Astrocyte (in vitro differentiated cells and primary cell): ENCODE measurements at regions not wholly inside any gene's neighbourhood (a gene's known extent, or its start where the extent isn't known, plus 50 kb on each side); places are given as distances from the start of the nearest gene placed in this dataset.

Source experiments
- DNase-seq: peaks from one replicate; pipeline ENCODE4 v3.0.0-alpha.2; 2010; ENCODE audit warnings: low read depth
- FAIRE-seq: peaks from 2 replicates; lab custom pipeline; 2011; peaks lifted over from hg19 to GRCh38; lab: Jason Lieb, UNC
- H2AFZ ChIP-seq: 2 replicates; pipeline ENCODE4 v1.6.0; 2012; ENCODE audit warnings: low read depth, low read length, inconsistent platforms
- H3K27ac ChIP-seq: 2 replicates; pipeline ENCODE4 v1.5.1; 2011; ENCODE audit warnings: low read depth, low read length, inconsistent platforms
- H3K27me3 ChIP-seq: 2 replicates; pipeline ENCODE4 v1.6.0; 2011; ENCODE audit warnings: low read length, inconsistent platforms; ENCODE audit not compliant: insufficient read depth
- H3K36me3 ChIP-seq: 2 replicates; pipeline ENCODE4 v1.5.1; 2011; ENCODE audit warnings: low read length, inconsistent platforms; ENCODE audit not compliant: insufficient read depth
- H3K4me1 ChIP-seq: 2 replicates; pipeline ENCODE4 v1.5.1; 2011; ENCODE audit warnings: low read length, inconsistent platforms; ENCODE audit not compliant: insufficient read depth
- H3K4me2 ChIP-seq: 2 replicates; pipeline ENCODE4 v1.6.0; 2012; ENCODE audit warnings: low read length, inconsistent platforms
- H3K4me3 ChIP-seq: 2 replicates; pipeline ENCODE4 v1.5.1; 2011; ENCODE audit warnings: low read depth, mild to moderate bottlenecking, low read length, inconsistent platforms; ENCODE audit not compliant: insufficient read depth
- H3K79me2 ChIP-seq: 2 replicates; pipeline ENCODE4 v1.6.0; 2012; ENCODE audit warnings: mild to moderate bottlenecking, low read length, inconsistent platforms; ENCODE audit not compliant: insufficient read depth
- H3K9ac ChIP-seq: 2 replicates; pipeline ENCODE4 v1.6.0; 2012; ENCODE audit warnings: mild to moderate bottlenecking, low read length, inconsistent platforms
- H3K9me3 ChIP-seq: 2 replicates; pipeline ENCODE4 v1.5.1; 2012; ENCODE audit warnings: low read depth, mild to moderate bottlenecking, low read length, inconsistent platforms; ENCODE audit not compliant: insufficient read depth
- H4K20me1 ChIP-seq: 2 replicates; pipeline ENCODE4 v1.6.0; 2012; ENCODE audit warnings: low read length, inconsistent platforms; ENCODE audit not compliant: insufficient read depth
- H3K27ac Mint-ChIP-seq: one replicate; pipeline ENCODE4 v1.8.0; 2021; ENCODE audit warnings: mild to moderate bottlenecking, mixed read lengths; ENCODE audit not compliant: unreplicated experiment
- H3K27me3 Mint-ChIP-seq: one replicate; pipeline ENCODE4 v1.8.0; 2021; ENCODE audit warnings: low read depth, mixed read lengths; ENCODE audit not compliant: unreplicated experiment
- H3K36me3 Mint-ChIP-seq: one replicate; pipeline ENCODE4 v1.8.0; 2021; ENCODE audit warnings: low read depth, mixed read lengths; ENCODE audit not compliant: unreplicated experiment
- H3K4me1 Mint-ChIP-seq: one replicate; pipeline ENCODE4 v1.8.0; 2021; ENCODE audit warnings: low read depth, mixed read lengths; ENCODE audit not compliant: unreplicated experiment
- H3K4me3 Mint-ChIP-seq: one replicate; pipeline ENCODE4 v1.8.0; 2021; ENCODE audit warnings: mild to moderate bottlenecking, moderate library complexity, mixed read lengths; ENCODE audit not compliant: unreplicated experiment
- H3K9me3 Mint-ChIP-seq: one replicate; pipeline ENCODE4 v1.8.0; 2021; ENCODE audit warnings: mild to moderate bottlenecking, mixed read lengths; ENCODE audit not compliant: unreplicated experiment
- CTCF ChIP-seq: IDR thresholded peaks from 2 replicates; pipeline ENCODE4 v1.5.1; 2011; ENCODE audit warnings: low read depth, mild to moderate bottlenecking, inconsistent platforms, low read length, moderate library complexity; ENCODE audit not compliant: insufficient read depth
- EZH2 ChIP-seq: IDR thresholded peaks from 2 replicates; pipeline ENCODE4 v1.6.1; 2012; ENCODE audit warnings: mild to moderate bottlenecking, low read length, inconsistent platforms; ENCODE audit not compliant: insufficient read depth

GRCh38 chr17:77700165-77700881 is 258.2 kb upstream of the TNRC6C start:
- Histone ChIP-seq H3K27me3 (peaks cover 26% of the 10 kb centered on the region), H3K9me3 (no peaks in the 10 kb centered on the region), H3K27ac (no peak overlapping the region), H3K4me3 (no peak overlapping the region), H3K4me1 (no peaks in the 10 kb centered on the region), H3K4me2 (no peak overlapping the region), H2AFZ (no peak overlapping the region), H3K36me3 (no peaks in the 10 kb centered on the region), H3K9ac (no peak overlapping the region), H4K20me1 (no peaks in the 10 kb centered on the region), H3K79me2 (no peaks in the 10 kb centered on the region)
- Mint-ChIP-seq H3K27me3 (peaks cover 71% of the 10 kb centered on the region), H3K27ac (no peak overlapping the region), H3K9me3 (peaks cover 29% of the 10 kb centered on the region), H3K4me3 (no peak overlapping the region), H3K4me1 (no peaks in the 10 kb centered on the region), H3K36me3 (peaks cover 3% of the 10 kb centered on the region)
- no peak for FAIRE-seq
- no peak for DNase-seq
- no peak for TF ChIP-seq CTCF

DNA sequence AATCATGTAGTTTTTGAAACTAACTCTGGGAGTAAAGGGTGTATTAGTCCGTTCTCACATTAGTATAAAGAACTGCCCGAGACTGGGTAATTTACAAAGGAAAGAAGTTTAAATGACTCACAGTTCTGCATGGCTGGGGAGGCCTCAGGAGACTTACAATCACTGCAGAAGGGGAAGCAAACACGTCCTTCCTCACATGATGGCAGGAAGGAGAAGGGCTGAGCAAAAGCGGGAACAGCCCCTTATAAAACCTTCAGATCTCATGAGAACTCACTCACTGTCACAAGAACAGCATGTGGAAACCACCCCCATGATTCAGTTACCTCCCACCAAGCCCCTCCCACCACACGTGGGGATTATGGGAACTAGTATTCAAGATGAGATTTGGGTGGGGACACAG is 256.5 kb upstream of the TNRC6C start:
- no peak for TF ChIP-seq EZH2
- no peak for TF ChIP-seq CTCF
- Mint-ChIP-seq H3K27ac (no peak overlapping the region), H3K36me3 (peaks cover 3% of the 10 kb centered on the region), H3K4me1 (no peaks in the 10 kb centered on the region), H3K4me3 (no peak overlapping the region), H3K27me3 (peaks cover 58% of the 10 kb centered on the region), H3K9me3 (peaks cover 34% of the 10 kb centered on the region)
- no peak for DNase-seq
- Histone ChIP-seq H2AFZ (no peak overlapping the region), H4K20me1 (no peaks in the 10 kb centered on the region), H3K27me3 (peaks cover 14% of the 10 kb centered on the region), H3K4me2 (no peak overlapping the region), H3K4me3 (no peak overlapping the region), H3K9ac (no peak overlapping the region), H3K4me1 (no peaks in the 10 kb centered on the region), H3K27ac (no peak overlapping the region), H3K9me3 (peaks cover 4% of the 10 kb centered on the region), H3K79me2 (no peaks in the 10 kb centered on the region), H3K36me3 (no peaks in the 10 kb centered on the region)
- no peak for FAIRE-seq

- H3K4me2 ChIP-seq, result no peak overlapping the region
- H3K9ac ChIP-seq, result no peak overlapping the region
- no peaks in the 10 kb centered on the region for H3K27me3 ChIP-seq
- H3K4me1 ChIP-seq, result no peaks in the 10 kb centered on the region
- no peaks in the 10 kb centered on the region for H3K36me3 ChIP-seq
- H3K27ac ChIP-seq, result no peak overlapping the region
- FAIRE-seq (no peak), DNase-seq (no peak)
- H3K4me3 ChIP-seq, result no peak overlapping the region
- Mint-ChIP-seq H3K27ac (no peak overlapping the region), H3K36me3 (peaks cover 3% of the 10 kb centered on the region), H3K27me3 (peaks cover 45% of the 10 kb centered on the region), H3K4me3 (no peak overlapping the region), H3K9me3 (peaks cover 43% of the 10 kb centered on the region), H3K4me1 (no peaks in the 10 kb centered on the region)
- no peaks in the 10 kb centered on the region for H3K79me2 ChIP-seq
- H4K20me1 ChIP-seq, result no peaks in the 10 kb centered on the region
- H2AFZ ChIP-seq, result no peak overlapping the region
- peaks cover 4% of the 10 kb centered on the region for H3K9me3 ChIP-seq
- TF ChIP-seq CTCF (no peak), EZH2 (no peak)
Measured at GRCh38 chr17:77704048-77704815, 254.3 kb upstream of the TNRC6C start.
